SK-N-DZ (cell line): ENCODE measurements at regions not wholly inside any gene's neighbourhood (a gene's known extent, or its start where the extent isn't known, plus 50 kb on each side); places are given as distances from the start of the nearest gene placed in this dataset.
A peak's percentile ranks its signal among the peaks of the same experiment; 100 is the strongest.

Experiments used
- DNase-seq: peaks from one replicate; pipeline ENCODE4 v3.0.0-alpha.2; 2015; ENCODE audit warnings: low spot score

DNA sequence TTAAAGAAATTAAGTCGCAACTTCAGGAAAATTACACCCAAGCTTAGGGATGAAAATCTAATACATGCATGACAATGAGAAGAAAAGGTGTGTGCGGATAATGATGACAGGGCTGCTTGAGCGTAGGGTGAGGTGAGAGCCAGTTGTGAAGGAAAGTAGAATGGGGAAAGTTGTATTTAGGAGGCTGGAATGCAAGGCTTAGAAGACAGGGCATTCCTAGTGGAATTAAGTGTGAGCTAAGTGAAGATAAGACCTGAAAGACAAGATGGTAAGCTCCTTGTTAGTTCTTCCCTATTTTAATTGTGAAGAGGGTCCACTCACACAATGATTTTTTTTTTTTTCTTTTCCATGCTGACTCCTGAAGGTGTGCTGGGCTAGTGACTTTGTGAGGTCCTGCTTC lies 519.5 kb upstream of the SALL1 start:
- DNase-seq: no peak

DNA sequence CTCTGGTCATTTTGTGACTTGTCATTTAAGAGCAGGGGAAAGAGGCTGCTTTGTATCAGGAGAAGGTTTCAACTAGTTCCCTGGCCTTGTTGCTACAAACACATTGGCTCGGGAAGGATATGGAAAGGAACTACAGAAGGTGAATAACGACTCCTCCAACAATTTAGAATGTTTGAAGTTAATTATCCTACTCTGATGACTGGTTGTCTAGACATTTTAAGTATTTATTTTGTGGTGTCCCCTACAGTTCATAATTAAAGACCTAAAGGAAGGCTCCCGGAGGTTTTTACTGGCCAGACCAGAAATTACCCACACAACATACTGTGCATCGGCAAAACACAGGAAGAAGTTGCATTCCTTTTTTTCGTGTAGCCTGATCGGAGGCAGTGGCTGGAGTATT lies 515.8 kb upstream of the SALL1 start:
- no peak for DNase-seq

DNA sequence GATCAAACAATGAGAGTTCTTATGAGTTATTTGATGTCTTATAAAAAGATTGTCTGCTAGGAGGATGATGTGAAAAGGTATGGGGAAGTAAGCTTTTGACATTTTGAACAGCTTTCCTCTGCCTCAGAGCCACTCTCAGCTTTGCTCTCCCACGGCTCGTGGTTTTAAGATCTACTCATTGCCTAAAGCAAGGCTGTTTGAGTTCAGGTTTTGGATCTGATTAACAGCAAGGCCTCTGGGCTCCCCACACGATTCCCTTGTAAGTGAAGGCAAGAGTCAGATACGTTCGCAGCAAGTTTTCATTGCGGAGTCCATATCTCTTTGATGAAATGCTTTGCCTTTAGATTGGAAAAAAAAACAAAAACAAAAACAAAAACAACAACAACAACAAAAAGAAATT lies 515.0 kb upstream of the SALL1 start:
- DNase-seq: no peak

- no peak for DNase-seq
Measured at GRCh38 chr16:51665436-51665998, 514.4 kb upstream of the SALL1 start.

DNA sequence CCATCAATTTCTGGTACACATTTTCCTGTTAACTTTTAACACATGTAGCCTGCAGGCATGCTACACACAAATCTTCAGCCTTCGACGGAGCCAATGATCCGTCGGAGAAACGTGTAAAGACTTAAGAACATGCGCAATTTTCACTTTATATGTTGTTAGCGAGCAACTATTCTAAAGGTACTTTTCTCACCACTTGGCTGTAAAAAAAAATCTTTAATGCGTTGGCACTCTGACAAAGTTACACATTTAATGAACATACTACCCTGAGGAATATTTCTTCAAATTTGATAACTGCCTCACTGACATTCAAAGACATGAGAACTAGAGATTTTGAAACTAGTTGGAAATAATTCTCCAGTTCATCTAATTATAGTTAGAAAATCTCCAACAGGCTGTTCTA lies 507.5 kb upstream of the SALL1 start:
- DNase-seq: no peak

DNA sequence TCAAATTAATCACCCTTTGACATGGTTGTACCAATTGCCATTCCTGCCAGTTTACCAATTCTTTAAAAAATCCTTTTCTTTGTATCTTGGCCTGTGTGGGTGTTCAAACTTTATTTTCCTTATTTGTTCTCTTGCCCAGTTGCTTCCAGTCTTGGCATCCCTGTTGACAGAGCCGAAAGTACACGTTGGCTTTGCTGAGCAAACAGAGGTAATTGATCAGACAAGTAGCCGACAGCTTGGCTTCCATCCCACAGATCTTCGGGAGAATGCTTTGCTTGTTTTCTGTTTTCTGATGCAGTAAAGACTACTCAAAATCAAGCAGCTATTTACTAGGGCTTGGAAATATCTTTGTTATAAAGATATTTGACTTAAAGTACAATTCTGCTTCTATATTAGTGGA lies 506.8 kb upstream of the SALL1 start:
- no peak for DNase-seq

- DNase-seq: no peak
Measured at GRCh38 chr16:51655249-51655648, 504.2 kb upstream of the SALL1 start.

GRCh38 chr16:51651061-51651466 lies 500.0 kb upstream of the SALL1 start:
- no peak for DNase-seq

GRCh38 chr16:51649631-51650030 lies 498.6 kb upstream of the SALL1 start:
- no peak for DNase-seq

DNA sequence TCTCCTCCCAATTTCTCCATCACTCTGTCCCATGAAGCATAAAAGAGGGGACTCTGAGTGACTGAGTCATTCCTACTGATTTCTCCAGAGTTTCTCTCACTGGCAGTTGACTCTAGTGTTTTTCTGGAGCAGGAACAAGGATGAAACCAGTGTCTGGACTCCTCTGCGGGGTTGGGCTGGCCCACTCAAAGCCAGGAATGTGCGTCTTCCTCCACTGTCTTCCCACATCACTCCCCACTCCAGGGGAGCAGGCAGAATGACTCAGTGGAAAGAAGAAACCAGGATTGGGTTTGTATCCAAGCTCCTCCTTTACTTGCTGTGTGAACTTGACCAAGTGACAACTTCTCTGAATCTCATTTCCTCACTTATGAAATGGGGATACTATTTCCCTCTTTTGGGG lies 497.5 kb upstream of the SALL1 start:
- DNase-seq: no peak

- DNase-seq: peak; percentile 31
Measured at GRCh38 chr16:51641191-51641765, 490.2 kb upstream of the SALL1 start.

DNA sequence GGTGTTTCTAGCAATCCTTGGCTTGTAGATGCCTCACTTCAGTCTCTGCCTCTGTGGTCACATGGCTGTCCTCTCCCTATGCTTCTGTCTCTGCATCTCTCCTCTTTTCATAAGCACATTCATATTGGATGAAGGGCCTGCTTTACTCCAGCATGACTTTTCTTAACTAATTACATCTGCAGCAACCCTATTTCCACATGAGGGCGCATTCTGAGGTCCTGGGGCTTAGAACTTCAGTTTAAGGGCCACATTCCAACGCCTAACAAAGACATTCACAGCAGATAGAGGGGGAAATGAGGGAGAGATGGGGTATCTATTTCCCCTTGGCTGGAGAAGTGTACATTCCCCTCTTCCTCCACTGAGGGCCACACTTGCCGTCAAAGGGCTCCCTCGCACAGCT lies 489.1 kb upstream of the SALL1 start:
- no peak for DNase-seq

- DNase-seq: no peak
Measured at GRCh38 chr16:51638339-51639135, 487.5 kb upstream of the SALL1 start.

GRCh38 chr16:51637770-51638094 lies 486.7 kb upstream of the SALL1 start:
- peak; percentile 6 for DNase-seq

DNA sequence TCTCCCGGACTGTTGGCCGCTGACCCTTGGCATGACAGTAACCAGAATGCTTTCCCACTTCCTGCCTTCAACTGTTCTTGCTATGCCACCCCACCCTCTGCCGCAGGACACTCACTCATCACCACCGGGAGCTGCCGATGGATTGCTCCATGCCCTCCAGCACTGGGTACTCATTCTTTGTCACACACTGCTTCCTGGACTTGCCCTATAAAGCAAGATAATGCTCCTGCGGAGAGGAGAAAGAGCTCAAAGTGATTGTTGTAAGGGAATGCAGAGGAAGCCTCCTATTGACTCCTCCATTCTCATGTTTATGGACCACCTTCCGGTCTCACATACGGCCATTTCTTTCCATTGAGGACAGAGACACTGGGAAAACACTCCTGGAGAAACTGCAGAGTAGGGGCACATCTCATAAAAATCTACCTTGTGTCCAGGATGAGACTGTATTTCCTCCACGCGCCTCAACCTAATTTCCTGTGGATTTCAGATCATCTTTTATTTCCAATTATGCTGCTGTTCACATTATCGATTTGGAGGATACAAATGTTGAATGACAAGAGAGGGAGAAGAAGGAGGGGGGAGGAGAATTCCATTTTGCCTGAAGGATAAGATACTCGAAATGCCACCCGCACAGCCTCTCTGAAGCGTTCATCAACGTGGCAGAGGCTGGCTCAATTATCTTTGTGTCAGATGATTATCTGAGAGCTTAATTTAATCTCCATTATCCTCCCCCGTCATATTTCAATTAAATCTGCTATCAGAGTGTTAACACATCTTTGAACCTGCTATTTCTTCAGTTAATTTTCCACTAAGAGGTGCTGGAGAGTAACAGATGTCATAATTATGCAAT lies 486.1 kb upstream of the SALL1 start:
- peak; percentile 17 for DNase-seq

DNA sequence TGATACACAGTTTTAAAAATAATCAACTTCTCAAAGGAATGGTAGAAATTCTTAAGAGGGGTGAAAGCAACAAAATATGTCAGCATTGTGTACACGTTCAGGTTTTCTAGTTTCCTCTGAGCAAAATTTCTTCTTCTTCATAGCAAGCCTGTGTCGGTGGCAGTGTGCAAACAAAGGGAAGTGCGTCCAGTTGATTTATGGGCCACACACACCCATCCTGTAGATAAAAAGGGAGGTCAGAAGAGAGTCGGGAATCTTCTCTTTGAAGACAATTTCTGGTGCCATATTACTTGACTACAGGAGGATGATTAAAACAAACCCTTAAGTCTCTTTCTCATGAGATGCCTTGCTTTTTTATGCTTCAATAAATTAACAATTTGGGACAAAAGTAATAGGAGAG lies 484.1 kb upstream of the SALL1 start:
- DNase-seq: no peak

- no peak for DNase-seq
Measured at GRCh38 chr16:51630076-51630475, 479.0 kb upstream of the SALL1 start.

- DNase-seq: no peak
Measured at GRCh38 chr16:51629576-51629975, 478.5 kb upstream of the SALL1 start.

GRCh38 chr16:51624080-51624775 lies 473.2 kb upstream of the SALL1 start:
- no peak for DNase-seq

GRCh38 chr16:51621610-51622009 lies 470.5 kb upstream of the SALL1 start:
- no peak for DNase-seq

GRCh38 chr16:51615141-51615540 lies 464.1 kb upstream of the SALL1 start:
- no peak for DNase-seq

DNA sequence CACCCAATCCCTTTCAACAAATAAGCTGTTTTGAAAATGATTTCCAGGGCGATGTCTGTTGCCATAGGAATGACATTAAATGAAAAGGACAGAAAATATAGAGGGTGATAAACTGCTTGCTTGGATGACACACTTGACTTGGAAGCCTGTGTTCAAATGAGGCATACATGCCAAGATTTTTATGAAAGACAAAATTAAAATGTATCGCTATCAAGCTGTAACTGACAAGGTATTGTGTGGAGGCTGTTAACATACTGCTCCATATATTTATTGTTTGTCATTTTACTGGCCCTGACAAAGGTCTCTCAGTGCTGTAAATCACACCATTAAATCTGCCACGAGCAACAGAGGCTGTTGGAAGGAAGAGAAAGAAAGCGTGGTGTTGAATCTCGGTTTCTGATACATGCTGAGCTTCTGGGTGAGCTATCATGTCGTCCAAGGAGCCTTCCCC lies 456.2 kb upstream of the SALL1 start:
- DNase-seq: no peak
